GM23248 (cell line): ENCODE measurements at regions not wholly inside any gene's neighbourhood (a gene's known extent, or its start where the extent isn't known, plus 50 kb on each side); places are given as distances from the start of the nearest gene placed in this dataset. TPM values are rescaled to one million over a fixed set of nuclear protein-coding genes. Genes with fewer than 3 reads are reported as not detected.

Source experiments
- DNase-seq: peaks from one replicate; pipeline ENCODE4 v3.0.0-alpha.2; 2015
- H2AFZ ChIP-seq: fragments of 200-600 bp; sonication (generic); 2 replicates; pipeline ENCODE4 v1.6.1; 2016; ENCODE audit warnings: antibody characterized with exemption
- H3F3A ChIP-seq: fragments of 200-600 bp; sonication (generic); 2 replicates; pipeline ENCODE4 v1.6.1; 2016; ENCODE audit warnings: mild to moderate bottlenecking, antibody characterized with exemption, mixed run types; ENCODE audit not compliant: insufficient read depth
- H3K27ac ChIP-seq: fragments of 200-600 bp; sonication (generic); 2 replicates; pipeline ENCODE4 v1.5.1; 2016; ENCODE audit warnings: mild to moderate bottlenecking
- H3K27me3 ChIP-seq: fragments of 200-600 bp; sonication (generic); replicated peaks from 2 replicates; pipeline ENCODE4 v1.6.1; 2016; ENCODE audit warnings: mild to moderate bottlenecking; ENCODE audit not compliant: insufficient read depth
- H3K36me3 ChIP-seq: fragments of 200-600 bp; sonication (generic); 2 replicates; pipeline ENCODE4 v1.6.1; 2016; ENCODE audit warnings: low read depth, mild to moderate bottlenecking
- H3K4me1 ChIP-seq: fragments of 200-600 bp; sonication (generic); 2 replicates; pipeline ENCODE4 v1.6.1; 2016; ENCODE audit warnings: mild to moderate bottlenecking; ENCODE audit not compliant: insufficient read depth
- H3K4me2 ChIP-seq: fragments of 200-600 bp; sonication (generic); one replicate; pipeline ENCODE4 v1.6.1; 2016; ENCODE audit warnings: mild to moderate bottlenecking; ENCODE audit not compliant: unreplicated experiment
- H3K4me3 ChIP-seq: fragments of 200-600 bp; sonication (generic); 2 replicates; pipeline ENCODE4 v1.5.1; 2016; ENCODE audit warnings: mild to moderate bottlenecking
- H3K79me2 ChIP-seq: fragments of 200-600 bp; sonication (generic); 2 replicates; pipeline ENCODE4 v1.6.1; 2016; ENCODE audit warnings: mild to moderate bottlenecking; ENCODE audit not compliant: insufficient read depth
- H3K9ac ChIP-seq: fragments of 200-600 bp; sonication (generic); 2 replicates; pipeline ENCODE4 v1.6.1; 2016; ENCODE audit warnings: mild to moderate bottlenecking
- H3K9me2 ChIP-seq: fragments of 200-600 bp; sonication (generic); 2 replicates; pipeline ENCODE4 v1.6.1; 2016; ENCODE audit warnings: mixed run types, mild to moderate bottlenecking, moderate library complexity; ENCODE audit not compliant: insufficient read depth
- H3K9me3 ChIP-seq: fragments of 200-600 bp; sonication (generic); one replicate; pipeline ENCODE4 v1.6.1; 2017; ENCODE audit warnings: low read depth
- H4K20me1 ChIP-seq: fragments of 200-600 bp; sonication (generic); 2 replicates; pipeline ENCODE4 v1.6.0; 2016; ENCODE audit not compliant: insufficient read depth
- EZH2 ChIP-seq: fragments of 200-600 bp; sonication (generic); IDR thresholded peaks from 2 replicates; pipeline ENCODE4 v1.6.1; 2018; ENCODE audit warnings: antibody characterized with exemption, mild to moderate bottlenecking; ENCODE audit not compliant: insufficient read depth, poor library complexity, severe bottlenecking
- EZH2phosphoT487 ChIP-seq: fragments of 200-600 bp; sonication (generic); IDR thresholded peaks from 2 replicates; pipeline ENCODE4 v1.6.1; 2018; ENCODE audit warnings: antibody characterized with exemption, moderate library complexity, mild to moderate bottlenecking, low read depth; ENCODE audit not compliant: insufficient read depth
- WGBS, 2 experiments: methylation state at CpG; one replicate each; pipeline ENCODE4 v1.1.6; 2015 to 2017; ENCODE audit warnings: low lambda C conversion rate in 2 of 2, low coverage in 1 of 2; ENCODE audit errors: missing lambda C conversion rate in 2 of 2; 5-methylcytosine and 5-hydroxymethylcytosine counted together
- in situ Hi-C: fragments of 300-500 bp; cut with MboI; formaldehyde crosslinking; loops from 2 replicates; pipeline ENCODE4 v1.15.0; 2020
- small RNA-seq: library from RNA; depleted of rRNA; stranded (forward); fragments of <200 nt; gene quantifications from one replicate; pipeline ENCODE3, GENCODE V24; 2014; ENCODE audit warnings: low read depth, low replicate concordance

GRCh38 chr4:119683518-119683917 is 54.9 kb upstream of the PDE5A start:
- in situ Hi-C loops: no loop called here
- Histone ChIP-seq H3K27ac (no peak overlapping the region), H3K9me3 (no peaks in the 10 kb centered on the region), H3K4me1 (peaks cover 17% of the 10 kb centered on the region), H3F3A (peaks cover 16% of the 10 kb centered on the region; the same call in 1 of the 2 replicates), H3K27me3 (no peaks in the 10 kb centered on the region), H3K36me3 (no peaks in the 10 kb centered on the region), H3K4me2 (peak overlapping the region; percentile 29), H3K4me3 (no peak overlapping the region), H4K20me1 (no peaks in the 10 kb centered on the region), H2AFZ (no peak overlapping the region), H3K9me2 (no peaks in the 10 kb centered on the region), H3K79me2 (no peaks in the 10 kb centered on the region), H3K9ac (no peak overlapping the region)
- 8 to 20% methylated on average over 1 of the region's 1 CpG for WGBS, 2 experiments
- peak; percentile 72 for DNase-seq
- no peak for TF ChIP-seq EZH2
- no peak for TF ChIP-seq EZH2phosphoT487

GRCh38 chr4:119682099-119682498 is 53.5 kb upstream of the PDE5A start:
- no peaks in the 10 kb centered on the region for H3K79me2 ChIP-seq
- no peaks in the 10 kb centered on the region for H3K27me3 ChIP-seq
- H3K36me3 ChIP-seq: no peaks in the 10 kb centered on the region
- peaks cover 17% of the 10 kb centered on the region; the same call in 1 of the 2 replicates for H3F3A ChIP-seq
- H3K9ac ChIP-seq: no peak overlapping the region
- H3K4me1 ChIP-seq: peaks cover 18% of the 10 kb centered on the region
- no peaks in the 10 kb centered on the region for H4K20me1 ChIP-seq
- H3K4me2 ChIP-seq: no peak overlapping the region
- no peak for TF ChIP-seq EZH2
- no peak for TF ChIP-seq EZH2phosphoT487
- in situ Hi-C loops: no loop called here
- H2AFZ ChIP-seq: no peak overlapping the region
- no peaks in the 10 kb centered on the region for H3K9me3 ChIP-seq
- no peak overlapping the region for H3K27ac ChIP-seq
- DNase-seq: no peak
- H3K9me2 ChIP-seq: no peaks in the 10 kb centered on the region
- H3K4me3 ChIP-seq: no peak overlapping the region
- 19 to 20% methylated on average over 2 of the region's 2 CpGs for WGBS, 2 experiments

- DNase-seq: no peak
- in situ Hi-C loops: no loop called here
- no peak overlapping the region for H3K4me2 ChIP-seq
- H3K79me2 ChIP-seq: no peaks in the 10 kb centered on the region
- TF ChIP-seq EZH2: no peak
- TF ChIP-seq EZH2phosphoT487: no peak
- no peaks in the 10 kb centered on the region for H3K9me3 ChIP-seq
- no peak overlapping the region for H3K9ac ChIP-seq
- peaks cover 17% of the 10 kb centered on the region; the same call in 1 of the 2 replicates for H3F3A ChIP-seq
- no peak overlapping the region for H2AFZ ChIP-seq
- no peaks in the 10 kb centered on the region for H3K9me2 ChIP-seq
- H3K27me3 ChIP-seq: no peaks in the 10 kb centered on the region
- no peaks in the 10 kb centered on the region for H3K36me3 ChIP-seq
- no peaks in the 10 kb centered on the region for H4K20me1 ChIP-seq
- H3K4me1 ChIP-seq: peaks cover 18% of the 10 kb centered on the region
- H3K27ac ChIP-seq: no peak overlapping the region
- 11% methylated on average over 3 of the region's 3 CpGs for WGBS, 2 experiments
- H3K4me3 ChIP-seq: 0 out of 2 replicates have a peak overlapping the region, but pooled peaks have one; percentile 55
These were observed 50.6 kb upstream of the PDE5A start for GRCh38 chr4:119679251-119679650.

GRCh38 chr4:119678761-119679160 is 50.2 kb upstream of the PDE5A start:
- peak; percentile 32 for DNase-seq
- in situ Hi-C loops: no loop called here
- Histone ChIP-seq H3K9ac (no peak overlapping the region), H3K4me2 (peak overlapping the region; percentile 37), H4K20me1 (no peaks in the 10 kb centered on the region), H3K4me1 (peaks cover 14% of the 10 kb centered on the region), H3F3A (peaks cover 13% of the 10 kb centered on the region; the same call in 1 of the 2 replicates), H2AFZ (peak overlapping the region; percentile 47; the same call in 1 of the 2 replicates), H3K27me3 (no peaks in the 10 kb centered on the region), H3K9me2 (no peaks in the 10 kb centered on the region), H3K27ac (no peak overlapping the region), H3K4me3 (peak overlapping the region; percentile 55), H3K79me2 (no peaks in the 10 kb centered on the region), H3K9me3 (no peaks in the 10 kb centered on the region), H3K36me3 (no peaks in the 10 kb centered on the region)
- no peak for TF ChIP-seq EZH2phosphoT487
- TF ChIP-seq EZH2: no peak
- 31 to 48% methylated on average over 1 of the region's 1 CpG for WGBS, 2 experiments

Small RNA genes lying in the stretch of these regions (small RNA-seq; reads per million reads assigned to genes)
- not detected for gene RF00019
